ENCODE measurements at regions not wholly inside any gene's neighbourhood (a gene's known extent, or its start where the extent isn't known, plus 50 kb on each side); places are given as distances from the start of the nearest gene placed in this dataset.

GRCh38 chr10:29876008-29876555, 183.3 kb downstream of the JCAD start:
- Histone ChIP-seq H3K27me3 (ENCODE audit: control insufficient read depth in 2 of 2, insufficient read depth in 2 of 2, low read length in 2 of 2) (no peaks in the 10 kb centered on the region), H3K79me2 (ENCODE audit: insufficient read depth, low read length) (no peaks in the 10 kb centered on the region), H3K9ac (ENCODE audit: insufficient read depth, low read length, poor library complexity, severe bottlenecking) (no peak overlapping the region), H3K4me3 (replicated peaks in 1 of 3; ENCODE audit: low read depth in 2 of 3, low read length in 3 of 3) (no peak overlapping the region), H3K27ac (ENCODE audit: low read depth in 1 of 2, low read length in 2 of 2) (no peak overlapping the region), H4K20me1 (ENCODE audit: insufficient read depth, low read length) (no peaks in the 10 kb centered on the region), H3K4me2 (replicated peaks; ENCODE audit: extremely low read depth, low read length, poor library complexity, severe bottlenecking) (no peak overlapping the region), H3K4me1 (ENCODE audit: control insufficient read depth in 1 of 2, insufficient read depth in 2 of 2, low read length in 2 of 2) (peaks cover 0 to 8% of the 10 kb centered on the region in 2 donors), H3K36me3 (replicated peaks in 1 of 2; ENCODE audit: control insufficient read depth in 1 of 2, insufficient read depth in 2 of 2, low read length in 2 of 2) (no peaks in the 10 kb centered on the region), H2AFZ (ENCODE audit: insufficient read depth, low read depth, low read length, poor library complexity, severe bottlenecking) (no peak overlapping the region), H3K9me3 (replicated peaks in 1 of 2; ENCODE audit: control insufficient read depth in 1 of 2, insufficient read depth in 1 of 2, low read length in 2 of 2) (no peaks in the 10 kb centered on the region)
- Mint-ChIP-seq H3K4me3 (no peak overlapping the region), H3K27ac (no peak overlapping the region), H3K27me3 (ENCODE audit: low read depth in 3 of 3) (peaks cover 4 to 14% (median 5%) of the 10 kb centered on the region in 3 donors), H3K36me3 (no peaks in the 10 kb centered on the region), H3K9me3 (peaks cover 0 to 1% (median 0%) of the 10 kb centered on the region in 7 donors), H3K4me1 (peaks cover 13% of the 10 kb centered on the region)
- DNase-seq = no peak
- TF ChIP-seq, protein P1, sequence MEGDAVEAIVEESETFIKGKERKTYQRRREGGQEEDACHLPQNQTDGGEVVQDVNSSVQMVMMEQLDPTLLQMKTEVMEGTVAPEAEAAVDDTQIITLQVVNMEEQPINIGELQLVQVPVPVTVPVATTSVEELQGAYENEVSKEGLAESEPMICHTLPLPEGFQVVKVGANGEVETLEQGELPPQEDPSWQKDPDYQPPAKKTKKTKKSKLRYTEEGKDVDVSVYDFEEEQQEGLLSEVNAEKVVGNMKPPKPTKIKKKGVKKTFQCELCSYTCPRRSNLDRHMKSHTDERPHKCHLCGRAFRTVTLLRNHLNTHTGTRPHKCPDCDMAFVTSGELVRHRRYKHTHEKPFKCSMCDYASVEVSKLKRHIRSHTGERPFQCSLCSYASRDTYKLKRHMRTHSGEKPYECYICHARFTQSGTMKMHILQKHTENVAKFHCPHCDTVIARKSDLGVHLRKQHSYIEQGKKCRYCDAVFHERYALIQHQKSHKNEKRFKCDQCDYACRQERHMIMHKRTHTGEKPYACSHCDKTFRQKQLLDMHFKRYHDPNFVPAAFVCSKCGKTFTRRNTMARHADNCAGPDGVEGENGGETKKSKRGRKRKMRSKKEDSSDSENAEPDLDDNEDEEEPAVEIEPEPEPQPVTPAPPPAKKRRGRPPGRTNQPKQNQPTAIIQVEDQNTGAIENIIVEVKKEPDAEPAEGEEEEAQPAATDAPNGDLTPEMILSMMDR (IDR thresholded peaks at IDR 0.05) = no peak
- intact Hi-C loops (cut with micrococcal nuclease) = no loop called here
- 83% methylated on average over 8 of the region's 10 CpGs for WGBS (ENCODE audit: insufficient coverage)

DNA sequence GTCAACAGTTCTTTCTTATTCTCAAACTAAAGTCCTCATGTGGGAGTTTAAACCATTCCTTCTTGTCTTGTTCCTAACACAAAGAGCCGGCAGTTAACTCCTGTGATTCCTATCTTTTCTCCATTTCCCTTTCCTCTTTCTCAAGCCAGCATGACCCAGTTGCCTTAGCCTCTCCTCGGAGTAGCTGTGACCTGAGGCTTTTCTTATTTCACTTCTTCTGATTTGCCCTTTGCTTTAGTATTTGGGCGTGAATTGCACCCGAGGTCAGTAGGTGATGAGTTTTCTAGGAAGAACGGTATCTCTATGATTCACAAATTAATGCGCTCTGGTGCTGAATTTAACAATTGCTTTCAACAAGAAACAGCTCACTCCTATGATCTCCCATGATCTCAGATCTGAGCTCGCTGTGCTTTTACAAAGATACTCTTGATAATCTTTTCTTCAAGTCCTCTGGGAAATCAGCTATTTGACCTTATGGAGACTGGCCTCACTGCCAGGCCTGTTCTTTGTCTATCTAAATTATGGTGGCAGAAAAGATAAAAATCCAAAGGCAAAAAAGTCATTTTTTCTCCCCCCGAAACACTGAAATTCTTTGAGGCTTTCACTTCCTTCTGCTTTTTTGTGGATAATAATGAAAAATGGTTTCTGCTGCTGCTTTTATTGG, 184.6 kb downstream of the JCAD start:
- no peak overlapping the region for H3K9ac ChIP-seq (ENCODE audit: insufficient read depth, low read length, poor library complexity, severe bottlenecking)
- H3K79me2 ChIP-seq (ENCODE audit: insufficient read depth, low read length) = no peaks in the 10 kb centered on the region
- H2AFZ ChIP-seq (ENCODE audit: insufficient read depth, low read depth, low read length, poor library complexity, severe bottlenecking) = no peak overlapping the region
- H4K20me1 ChIP-seq (ENCODE audit: insufficient read depth, low read length) = no peaks in the 10 kb centered on the region
- TF ChIP-seq, protein P1 (IDR thresholded peaks at IDR 0.05) = no peak
- no peak for DNase-seq
- intact Hi-C loops (cut with micrococcal nuclease) = no loop called here
- WGBS (ENCODE audit: insufficient coverage) = 0% methylated on average over 1 of the region's 8 CpGs
- no peaks in the 10 kb centered on the region for H3K36me3 ChIP-seq (replicated peaks in 1 of 2; ENCODE audit: control insufficient read depth in 1 of 2, insufficient read depth in 2 of 2, low read length in 2 of 2)
- H3K9me3 ChIP-seq (replicated peaks in 1 of 2; ENCODE audit: control insufficient read depth in 1 of 2, insufficient read depth in 1 of 2, low read length in 2 of 2) = no peaks in the 10 kb centered on the region
- Mint-ChIP-seq H3K27me3 (ENCODE audit: low read depth in 3 of 3) (peaks cover 4 to 14% (median 5%) of the 10 kb centered on the region in 3 donors), H3K27ac (no peak overlapping the region), H3K4me1 (peaks cover 13% of the 10 kb centered on the region), H3K4me3 (peak overlapping the region in 1 of 2 donors; percentile 53), H3K9me3 (peaks cover 0 to 5% (median 1%) of the 10 kb centered on the region in 7 donors), H3K36me3 (no peaks in the 10 kb centered on the region)
- H3K27me3 ChIP-seq (ENCODE audit: control insufficient read depth in 2 of 2, insufficient read depth in 2 of 2, low read length in 2 of 2) = no peaks in the 10 kb centered on the region
- peak overlapping the region; percentile 14 for H3K4me2 ChIP-seq (replicated peaks; ENCODE audit: extremely low read depth, low read length, poor library complexity, severe bottlenecking)
- peaks cover 0 to 8% of the 10 kb centered on the region in 2 donors for H3K4me1 ChIP-seq (ENCODE audit: control insufficient read depth in 1 of 2, insufficient read depth in 2 of 2, low read length in 2 of 2)
- no peak overlapping the region for H3K27ac ChIP-seq (ENCODE audit: low read depth in 1 of 2, low read length in 2 of 2)
- no peak overlapping the region for H3K4me3 ChIP-seq (replicated peaks in 1 of 3; ENCODE audit: low read depth in 2 of 3, low read length in 3 of 3)

All from CD14-positive monocyte (primary cell).